COLO829 (cell line): ENCODE measurements at regions not wholly inside any gene's neighbourhood (a gene's known extent, or its start where the extent isn't known, plus 50 kb on each side); places are given as distances from the start of the nearest gene placed in this dataset.
A peak's percentile ranks its signal among the peaks of the same experiment; 100 is the strongest.
"Not testable (repeated sequence)": the region's sequence is repeated elsewhere in the genome, so short reads cannot be mapped to it uniquely, and the experiment has no call there.

Source experiments
- DNase-seq: peaks from one replicate; pipeline ENCODE4 v3.0.0; 2012; ENCODE audit warnings: low spot score

DNA sequence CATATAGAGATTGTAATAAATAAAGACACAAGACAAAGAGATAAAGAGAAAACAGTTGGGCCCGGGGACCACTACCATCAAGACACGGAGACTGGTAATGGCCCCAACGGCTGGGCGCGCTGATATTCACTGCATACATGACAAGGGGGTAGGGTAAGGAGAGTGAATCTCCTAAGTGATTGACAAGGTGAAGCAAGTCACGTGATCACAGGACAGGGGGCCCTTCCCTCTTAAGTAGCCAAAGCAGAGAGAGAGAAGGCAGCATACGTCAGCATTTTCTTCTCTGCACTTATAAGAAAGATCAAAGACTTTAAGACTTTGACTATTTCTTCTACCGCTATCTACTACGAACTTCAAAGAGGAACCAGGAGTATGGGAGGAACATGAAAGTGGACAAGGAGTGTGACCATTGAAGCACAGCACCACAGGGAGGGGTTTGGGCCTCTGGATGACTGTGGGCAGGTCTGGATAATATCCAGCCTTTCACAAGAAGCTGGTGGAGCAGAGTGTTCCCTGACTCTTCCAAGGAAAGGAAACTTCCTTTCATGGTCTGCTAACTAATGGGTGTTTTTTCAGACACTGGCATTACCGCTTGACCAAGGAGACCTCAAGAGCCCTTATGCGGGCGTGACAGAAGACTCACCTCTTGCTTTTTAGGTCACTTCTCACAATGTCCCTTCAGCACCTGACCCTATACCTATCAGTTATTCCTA is 75.6 kb downstream of the MRPL39 start:
- DNase-seq = not testable (repeated sequence)

- DNase-seq = peak; percentile 33
Observed at GRCh38 chr21:25528515-25528914, 78.8 kb downstream of the MRPL39 start.

- no peak for DNase-seq
Observed at GRCh38 chr21:25518491-25518911, 88.8 kb downstream of the MRPL39 start.

DNA sequence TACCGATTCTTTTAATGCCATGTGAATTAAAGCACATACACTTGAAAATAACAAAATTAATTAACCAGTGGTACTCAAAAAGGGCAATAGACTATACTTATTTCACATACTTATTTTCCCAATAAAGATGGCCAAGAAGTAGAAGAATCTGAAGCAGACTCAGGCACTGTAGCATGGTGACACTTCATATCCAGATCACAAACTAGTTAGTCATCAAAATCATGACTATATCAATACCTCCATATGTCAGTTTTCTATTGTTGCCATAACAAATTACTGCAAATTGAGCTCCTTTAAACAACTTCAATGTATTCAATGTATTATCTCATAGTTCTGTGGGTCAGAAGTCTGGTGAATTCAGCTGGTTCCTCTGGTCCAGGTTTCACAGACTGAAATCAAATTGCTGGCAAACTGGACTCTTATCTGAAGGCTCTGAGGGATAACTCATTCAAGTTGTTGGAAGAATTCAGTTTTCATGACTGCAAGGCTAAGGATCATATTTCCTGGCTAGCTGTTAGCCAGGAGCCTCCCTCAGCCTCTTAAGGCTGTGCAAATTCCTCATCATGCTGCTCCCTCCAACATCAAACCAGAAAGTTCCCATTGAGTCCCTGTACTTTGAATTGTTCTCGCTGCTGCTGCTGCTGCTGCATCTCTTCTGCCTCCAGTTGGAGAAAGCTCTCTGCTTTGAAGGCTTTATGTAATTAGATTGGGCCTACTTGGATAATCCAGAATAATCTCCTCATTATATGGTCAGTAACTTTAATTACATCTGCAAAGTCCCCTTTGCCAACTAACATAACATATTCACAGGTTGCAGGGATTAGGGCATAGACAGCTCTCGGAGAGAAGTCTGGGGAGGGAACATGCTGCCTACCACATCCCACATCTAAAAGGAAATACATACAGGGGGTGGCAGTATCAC is 91.5 kb downstream of the MRPL39 start:
- no peak for DNase-seq

- DNase-seq = no peak
Observed at GRCh38 chr21:25513810-25514209, 93.5 kb downstream of the MRPL39 start.

GRCh38 chr21:25512095-25513081 is 94.9 kb downstream of the MRPL39 start:
- DNase-seq = no peak

GRCh38 chr21:25509862-25510261 is 97.4 kb downstream of the MRPL39 start:
- DNase-seq = no peak

- no peak for DNase-seq
Observed at GRCh38 chr21:25508364-25508763, 98.9 kb downstream of the MRPL39 start.

DNA sequence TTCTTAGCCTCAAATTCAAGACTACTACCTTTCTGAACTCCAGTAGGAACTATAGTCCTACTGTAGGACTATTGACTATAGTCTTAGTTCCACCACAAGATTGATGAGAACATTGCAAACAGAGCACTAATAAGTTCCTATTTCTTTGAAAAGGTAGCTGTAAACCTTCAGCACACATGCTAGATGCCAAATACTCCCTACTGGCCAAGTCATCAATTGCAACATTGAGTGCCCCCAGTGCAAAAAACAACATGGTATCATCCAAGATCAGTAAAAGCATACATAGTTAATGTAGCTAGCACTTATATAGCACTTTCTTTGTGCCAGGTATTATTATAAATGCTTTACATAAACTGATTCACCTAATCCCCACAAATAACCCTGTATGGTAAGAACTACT is 99.8 kb downstream of the MRPL39 start:
- no peak for DNase-seq

DNA sequence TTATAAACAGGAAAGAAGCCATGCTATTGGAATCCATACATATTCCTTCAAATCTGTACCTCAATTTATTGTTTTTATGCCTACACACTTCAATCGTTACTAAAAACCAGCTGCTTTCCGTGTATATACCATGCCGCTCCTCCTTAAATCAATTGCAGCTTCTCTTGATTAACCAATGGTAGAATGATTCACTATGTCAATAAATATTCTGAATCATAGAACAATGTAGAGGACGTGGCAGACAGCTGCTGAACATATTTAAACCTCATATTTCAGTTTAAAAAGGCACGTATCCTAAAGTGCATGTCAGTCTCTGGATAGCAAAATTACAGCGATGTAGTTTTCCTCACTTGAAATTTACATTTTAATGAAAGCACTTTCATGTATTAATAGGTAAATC is 100.4 kb downstream of the MRPL39 start:
- DNase-seq = no peak

- DNase-seq = no peak
Observed at GRCh38 chr21:25506261-25506660, 101.0 kb downstream of the MRPL39 start.

DNA sequence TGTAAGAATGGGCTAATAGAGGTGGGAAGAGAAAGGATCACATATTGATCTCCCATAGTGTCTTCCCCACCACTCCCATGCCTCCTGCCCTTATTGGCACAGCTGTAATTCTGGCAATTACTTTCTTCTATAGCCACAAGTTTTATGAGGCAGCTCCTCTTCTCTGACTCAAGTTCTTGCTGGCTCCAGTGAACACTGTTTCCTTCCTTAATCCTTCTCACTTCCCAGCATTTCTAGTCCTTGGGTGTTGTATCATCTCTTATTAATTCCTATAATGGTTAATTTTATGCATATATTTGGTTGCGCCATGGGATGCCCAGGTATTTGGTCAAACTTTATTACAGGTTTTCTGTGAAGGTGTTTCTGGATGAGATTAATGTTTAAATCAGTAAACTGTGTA is 103.3 kb downstream of the MRPL39 start:
- DNase-seq = no peak

GRCh38 chr21:25501996-25502665 is 105.2 kb downstream of the MRPL39 start:
- no peak for DNase-seq

DNA sequence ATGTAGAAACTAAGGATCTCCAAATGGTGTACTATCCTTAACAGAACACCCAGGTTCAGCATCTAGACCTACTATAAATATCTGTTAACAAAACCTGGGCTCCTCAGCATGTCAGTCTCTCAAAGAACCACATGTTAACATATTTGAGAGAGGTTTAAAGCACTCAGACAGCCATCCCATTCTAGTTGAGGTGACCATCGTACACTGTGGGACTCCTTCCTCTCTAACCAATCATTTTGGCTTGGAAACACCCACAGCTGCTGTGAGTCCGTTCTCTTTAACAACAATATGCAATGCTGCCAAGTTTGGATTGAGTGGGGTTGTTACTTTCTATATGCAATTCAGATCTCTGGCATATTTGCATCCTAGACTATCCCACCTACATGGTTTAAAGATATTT is 105.8 kb downstream of the MRPL39 start:
- DNase-seq = no peak

DNA sequence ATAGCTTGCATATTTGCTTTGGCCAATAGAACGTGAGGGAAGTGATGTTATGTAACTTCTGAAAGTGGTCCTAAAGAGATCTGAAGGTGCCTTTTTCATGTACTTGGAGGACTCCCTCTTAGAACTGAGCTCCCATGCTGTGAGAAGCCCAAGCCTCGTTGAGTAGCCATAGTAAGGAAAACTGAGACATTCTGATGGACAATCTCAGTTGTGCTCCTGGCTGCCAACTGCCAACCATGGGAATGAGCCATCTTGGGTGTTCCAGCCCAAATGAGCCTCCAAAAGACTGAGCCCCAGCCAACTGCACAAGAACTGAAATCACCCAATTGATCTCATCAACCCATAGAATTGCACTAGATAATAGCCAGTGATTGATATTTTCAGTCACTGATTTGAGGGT is 106.7 kb downstream of the MRPL39 start:
- no peak for DNase-seq

GRCh38 chr21:25496825-25497482 is 110.3 kb downstream of the MRPL39 start:
- DNase-seq = no peak

DNA sequence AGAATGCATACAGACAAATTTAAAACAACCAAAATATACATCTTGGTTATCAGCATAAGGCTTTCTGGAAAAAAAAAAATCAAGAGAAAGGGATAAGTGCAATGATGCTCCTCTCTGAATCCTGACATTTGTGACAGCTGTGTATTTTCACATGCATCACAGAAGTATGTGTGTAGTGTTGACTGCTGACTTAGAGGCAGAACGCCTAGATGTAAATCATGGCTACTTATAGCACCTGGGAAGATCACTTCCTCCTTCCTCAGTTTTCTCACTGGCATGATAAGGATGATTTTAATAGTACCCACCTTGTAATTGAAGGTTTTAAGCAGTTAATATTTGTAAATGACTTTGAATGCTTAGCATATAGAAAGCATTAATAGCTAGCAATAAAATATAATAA is 112.5 kb downstream of the MRPL39 start:
- no peak for DNase-seq

GRCh38 chr21:25493722-25494121 is 113.6 kb downstream of the MRPL39 start:
- DNase-seq = no peak

DNA sequence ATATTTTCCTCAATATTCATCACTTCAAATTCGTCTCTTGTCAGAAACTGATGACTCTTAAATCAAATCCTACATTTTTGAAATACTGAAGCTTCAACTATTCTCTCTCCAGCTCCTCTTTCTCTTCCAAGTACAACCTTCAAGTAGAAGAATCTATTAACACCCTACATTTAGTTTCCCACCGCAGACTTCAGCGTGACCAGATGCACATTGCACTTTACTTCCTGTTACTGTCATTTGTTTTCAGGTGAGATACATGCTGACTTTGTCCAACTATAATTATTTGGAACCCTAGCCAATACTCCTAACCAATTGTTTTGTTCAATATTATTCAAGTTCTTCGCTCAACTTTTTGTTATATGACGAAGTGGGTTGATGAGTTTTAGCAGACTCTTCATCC is 116.0 kb downstream of the MRPL39 start:
- no peak for DNase-seq

- DNase-seq = no peak
Observed at GRCh38 chr21:25490742-25491141, 116.5 kb downstream of the MRPL39 start.

DNA sequence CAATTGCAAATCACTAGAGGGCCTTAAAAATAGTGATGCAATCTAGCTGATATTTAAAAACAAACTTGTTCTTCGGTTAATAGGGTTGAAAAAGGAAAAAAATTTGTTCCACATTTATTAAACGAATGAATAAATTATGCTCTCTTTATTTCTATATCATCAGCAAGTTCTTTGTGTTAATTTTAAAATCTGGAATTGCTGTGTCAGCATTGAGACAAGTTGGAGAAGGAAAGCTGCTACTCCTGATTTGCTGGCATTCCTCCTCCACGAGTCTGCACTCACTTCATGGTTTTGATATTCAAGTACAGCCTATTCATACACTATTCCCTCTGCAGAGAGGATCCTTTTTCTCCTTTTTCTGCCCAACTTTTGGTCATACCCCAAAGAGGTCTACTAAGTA is 117.6 kb downstream of the MRPL39 start:
- DNase-seq = no peak
